ENCODE measurements at regions not wholly inside any gene's neighbourhood (a gene's known extent, or its start where the extent isn't known, plus 50 kb on each side); places are given as distances from the start of the nearest gene placed in this dataset.

DNA sequence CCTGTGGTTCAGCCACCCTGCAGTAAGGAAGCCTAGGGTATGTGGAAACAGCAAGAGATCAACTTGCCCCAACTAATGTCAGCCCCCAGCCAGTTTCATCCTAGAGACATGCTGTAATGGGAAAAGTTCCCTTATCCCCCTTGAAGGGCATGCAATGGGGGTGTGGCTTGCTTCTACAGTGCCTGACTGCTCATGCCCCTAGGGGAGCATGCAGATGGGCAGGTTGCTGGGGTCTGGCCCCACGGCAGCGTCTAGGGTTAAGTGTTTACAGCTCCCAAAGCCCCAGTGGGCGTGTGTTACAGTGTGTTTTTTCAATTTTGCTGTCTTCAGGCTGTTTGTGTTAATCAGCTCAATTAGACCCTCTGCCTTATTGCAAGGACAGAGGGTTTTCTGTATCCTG, 1105.9 kb downstream of the AMY1C start:
- TF ChIP-seq, protein P1, sequence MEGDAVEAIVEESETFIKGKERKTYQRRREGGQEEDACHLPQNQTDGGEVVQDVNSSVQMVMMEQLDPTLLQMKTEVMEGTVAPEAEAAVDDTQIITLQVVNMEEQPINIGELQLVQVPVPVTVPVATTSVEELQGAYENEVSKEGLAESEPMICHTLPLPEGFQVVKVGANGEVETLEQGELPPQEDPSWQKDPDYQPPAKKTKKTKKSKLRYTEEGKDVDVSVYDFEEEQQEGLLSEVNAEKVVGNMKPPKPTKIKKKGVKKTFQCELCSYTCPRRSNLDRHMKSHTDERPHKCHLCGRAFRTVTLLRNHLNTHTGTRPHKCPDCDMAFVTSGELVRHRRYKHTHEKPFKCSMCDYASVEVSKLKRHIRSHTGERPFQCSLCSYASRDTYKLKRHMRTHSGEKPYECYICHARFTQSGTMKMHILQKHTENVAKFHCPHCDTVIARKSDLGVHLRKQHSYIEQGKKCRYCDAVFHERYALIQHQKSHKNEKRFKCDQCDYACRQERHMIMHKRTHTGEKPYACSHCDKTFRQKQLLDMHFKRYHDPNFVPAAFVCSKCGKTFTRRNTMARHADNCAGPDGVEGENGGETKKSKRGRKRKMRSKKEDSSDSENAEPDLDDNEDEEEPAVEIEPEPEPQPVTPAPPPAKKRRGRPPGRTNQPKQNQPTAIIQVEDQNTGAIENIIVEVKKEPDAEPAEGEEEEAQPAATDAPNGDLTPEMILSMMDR (conservative IDR thresholded peaks at IDR 0.05; ENCODE audit: low read length) = no peak
- TF ChIP-seq EZH2phosphoT487 (IDR thresholded peaks at IDR 0.05; ENCODE audit: borderline replicate concordance) = no peak
- Histone ChIP-seq H3K4me2 (ENCODE audit: low read depth, low read length, poor library complexity, severe bottlenecking) (no peak overlapping the region), H2AFZ (ENCODE audit: low read length) (no peak overlapping the region)

DNA sequence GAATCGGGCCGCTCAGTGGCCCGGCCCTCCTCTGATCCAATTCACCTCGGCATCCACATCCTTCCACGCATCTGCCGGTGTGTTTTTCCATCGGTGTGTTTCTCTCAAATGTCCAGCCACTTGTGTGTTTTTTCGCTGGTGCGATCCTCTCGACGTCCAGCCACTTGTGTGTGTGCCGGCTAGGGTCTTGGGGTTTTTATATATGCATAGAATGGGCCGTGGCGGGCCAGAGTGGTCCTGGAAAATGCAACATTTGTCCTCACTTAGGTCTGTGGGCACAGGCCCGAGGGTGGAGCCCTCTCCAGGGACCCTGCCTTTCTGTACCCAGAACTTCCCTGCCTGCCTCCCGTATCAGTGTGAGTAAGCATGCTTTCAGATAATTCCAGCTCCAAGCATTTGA, 1106.4 kb downstream of the AMY1C start:
- H3K9me3 ChIP-seq (ENCODE audit: insufficient read depth, low read depth, low read length) = 0 out of 2 replicates have a peak, but pooled peaks cover 2% of the 10 kb centered on the region
- H3K79me2 ChIP-seq (ENCODE audit: insufficient read depth, low read length) = no peaks in the 10 kb centered on the region
- H3K4me1 ChIP-seq (ENCODE audit: insufficient read depth, low read length, poor library complexity, severe bottlenecking) = no peaks in the 10 kb centered on the region
- H3K9ac ChIP-seq (ENCODE audit: low read depth, low read length, poor library complexity, severe bottlenecking) = no peak overlapping the region
- H3K27me3 ChIP-seq (ENCODE audit: insufficient read depth, low read length, poor library complexity, severe bottlenecking) = no peaks in the 10 kb centered on the region
- H3K9me2 ChIP-seq (replicated peaks; ENCODE audit: low read depth, low read length) = no peaks in the 10 kb centered on the region
- TF ChIP-seq EZH2phosphoT487 (IDR thresholded peaks at IDR 0.05; ENCODE audit: borderline replicate concordance) = no peak
- TF ChIP-seq, protein P1 (conservative IDR thresholded peaks at IDR 0.05; ENCODE audit: low read length) = no peak
- H4K20me1 ChIP-seq (ENCODE audit: insufficient read depth, low read length, poor library complexity, severe bottlenecking) = no peaks in the 10 kb centered on the region
- no peak overlapping the region for H3K4me3 ChIP-seq (ENCODE audit: low read length, poor library complexity, severe bottlenecking)
- no peak overlapping the region for H3K4me2 ChIP-seq (ENCODE audit: low read depth, low read length, poor library complexity, severe bottlenecking)
- no peak overlapping the region for H2AFZ ChIP-seq (ENCODE audit: low read length)
- no peaks in the 10 kb centered on the region for H3K36me3 ChIP-seq (ENCODE audit: insufficient read depth, low read length)
- H3F3A ChIP-seq (ENCODE audit: low read depth) = no peaks in the 10 kb centered on the region

More for the DNA sequence above, 1105.9 kb downstream of the AMY1C start:
- Histone ChIP-seq H3K9me2 (replicated peaks; ENCODE audit: low read depth, low read length) (no peaks in the 10 kb centered on the region), H3K4me1 (ENCODE audit: insufficient read depth, low read length, poor library complexity, severe bottlenecking) (no peaks in the 10 kb centered on the region), H3K9me3 (ENCODE audit: insufficient read depth, low read depth, low read length) (0 out of 2 replicates have a peak, but pooled peaks cover 2% of the 10 kb centered on the region), H3K79me2 (ENCODE audit: insufficient read depth, low read length) (no peaks in the 10 kb centered on the region), H3K4me3 (ENCODE audit: low read length, poor library complexity, severe bottlenecking) (no peak overlapping the region), H3K27me3 (ENCODE audit: insufficient read depth, low read length, poor library complexity, severe bottlenecking) (no peaks in the 10 kb centered on the region), H3K36me3 (ENCODE audit: insufficient read depth, low read length) (no peaks in the 10 kb centered on the region), H3F3A (ENCODE audit: low read depth) (no peaks in the 10 kb centered on the region), H4K20me1 (ENCODE audit: insufficient read depth, low read length, poor library complexity, severe bottlenecking) (no peaks in the 10 kb centered on the region), H3K9ac (ENCODE audit: low read depth, low read length, poor library complexity, severe bottlenecking) (no peak overlapping the region)

DNA sequence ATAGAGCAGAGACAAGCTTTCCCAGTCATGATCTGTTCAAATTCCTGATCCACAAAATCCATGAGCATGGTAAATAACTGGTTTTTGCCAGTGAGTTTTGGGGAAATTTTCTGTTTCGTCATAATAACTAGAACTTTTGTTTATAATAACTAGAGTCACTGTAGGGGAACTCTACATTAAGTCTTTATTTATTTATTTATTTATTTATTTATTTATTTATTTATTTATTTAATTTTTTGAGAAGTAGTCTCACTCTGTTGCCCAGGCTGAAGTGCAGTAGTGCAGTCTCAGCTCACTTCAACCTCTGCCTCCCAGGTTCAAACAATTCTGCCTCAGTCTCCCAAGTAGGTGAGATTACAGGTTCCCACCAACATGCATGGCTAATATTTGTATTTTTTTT, 1106.8 kb downstream of the AMY1C start:
- no peak overlapping the region for H2AFZ ChIP-seq (ENCODE audit: low read length)
- H3K4me1 ChIP-seq (ENCODE audit: insufficient read depth, low read length, poor library complexity, severe bottlenecking) = no peaks in the 10 kb centered on the region
- H3K9me2 ChIP-seq (replicated peaks; ENCODE audit: low read depth, low read length) = no peaks in the 10 kb centered on the region
- H3K4me2 ChIP-seq (ENCODE audit: low read depth, low read length, poor library complexity, severe bottlenecking) = no peak overlapping the region
- H3K27me3 ChIP-seq (ENCODE audit: insufficient read depth, low read length, poor library complexity, severe bottlenecking) = no peaks in the 10 kb centered on the region
- H3K4me3 ChIP-seq (ENCODE audit: low read length, poor library complexity, severe bottlenecking) = no peak overlapping the region
- H3K36me3 ChIP-seq (ENCODE audit: insufficient read depth, low read length) = no peaks in the 10 kb centered on the region
- 0 out of 2 replicates have a peak, but pooled peaks cover 2% of the 10 kb centered on the region for H3K9me3 ChIP-seq (ENCODE audit: insufficient read depth, low read depth, low read length)
- H3F3A ChIP-seq (ENCODE audit: low read depth) = no peaks in the 10 kb centered on the region
- no peaks in the 10 kb centered on the region for H3K79me2 ChIP-seq (ENCODE audit: insufficient read depth, low read length)
- H4K20me1 ChIP-seq (ENCODE audit: insufficient read depth, low read length, poor library complexity, severe bottlenecking) = no peaks in the 10 kb centered on the region
- TF ChIP-seq, protein P1 (conservative IDR thresholded peaks at IDR 0.05; ENCODE audit: low read length) = no peak
- TF ChIP-seq EZH2phosphoT487 (IDR thresholded peaks at IDR 0.05; ENCODE audit: borderline replicate concordance) = no peak
- no peak overlapping the region for H3K9ac ChIP-seq (ENCODE audit: low read depth, low read length, poor library complexity, severe bottlenecking)
